ENCODE measurements at regions not wholly inside any gene's neighbourhood (a gene's known extent, or its start where the extent isn't known, plus 50 kb on each side); places are given as distances from the start of the nearest gene placed in this dataset.

DNA sequence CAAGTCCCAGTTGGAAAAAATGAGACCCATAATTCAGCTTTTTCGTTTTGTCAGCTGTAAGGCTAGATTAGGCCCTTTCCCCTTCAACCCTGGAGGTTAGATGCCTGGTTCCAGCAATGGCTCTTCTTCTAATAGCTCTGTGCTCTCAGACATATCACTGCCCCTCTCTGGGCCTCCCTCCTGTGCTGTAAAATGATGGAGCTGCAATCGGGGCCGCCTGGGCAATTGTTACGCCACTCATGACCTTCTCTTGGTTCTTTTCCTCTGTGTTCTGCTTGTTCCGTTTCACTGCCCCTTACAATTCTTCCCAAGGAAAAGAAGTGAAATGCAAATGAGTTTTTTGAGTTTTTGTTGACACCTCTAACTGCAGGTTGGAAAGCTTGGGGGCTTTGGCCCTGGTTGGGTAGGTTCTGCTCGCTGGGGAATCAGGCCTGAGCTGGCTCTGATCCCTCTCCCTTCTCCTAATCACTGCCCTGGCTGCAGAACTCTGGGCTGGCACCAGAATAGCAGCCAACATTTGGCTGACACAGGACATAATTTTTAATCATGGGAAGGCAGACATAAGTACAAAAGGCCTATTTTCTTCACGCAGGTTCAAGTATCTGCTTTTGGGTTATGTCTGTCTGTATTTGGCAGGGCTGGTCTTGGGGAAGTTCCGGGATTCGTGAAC lies 110.9 kb downstream of the FOXD1 start:
- DNase-seq: no peak

DNA sequence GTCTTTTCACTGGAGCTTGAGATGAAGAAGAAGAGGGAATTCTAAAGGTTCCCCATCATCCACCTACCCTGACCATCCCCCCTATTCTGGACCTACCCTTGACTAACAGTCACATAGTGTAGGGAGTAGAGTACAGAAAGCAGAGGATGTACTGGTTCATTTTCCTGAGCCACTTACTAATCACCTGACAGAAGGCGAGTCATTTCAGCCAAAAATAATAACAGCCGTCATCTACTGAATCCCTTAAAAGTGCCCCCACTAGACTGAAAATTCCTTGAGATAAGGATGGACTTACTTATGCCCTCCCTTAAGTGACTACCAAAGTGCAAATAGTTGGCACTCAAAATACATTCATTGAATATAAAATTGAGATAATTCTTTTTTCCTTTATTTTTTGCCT lies 112.2 kb downstream of the FOXD1 start:
- DNase-seq: no peak

DNA sequence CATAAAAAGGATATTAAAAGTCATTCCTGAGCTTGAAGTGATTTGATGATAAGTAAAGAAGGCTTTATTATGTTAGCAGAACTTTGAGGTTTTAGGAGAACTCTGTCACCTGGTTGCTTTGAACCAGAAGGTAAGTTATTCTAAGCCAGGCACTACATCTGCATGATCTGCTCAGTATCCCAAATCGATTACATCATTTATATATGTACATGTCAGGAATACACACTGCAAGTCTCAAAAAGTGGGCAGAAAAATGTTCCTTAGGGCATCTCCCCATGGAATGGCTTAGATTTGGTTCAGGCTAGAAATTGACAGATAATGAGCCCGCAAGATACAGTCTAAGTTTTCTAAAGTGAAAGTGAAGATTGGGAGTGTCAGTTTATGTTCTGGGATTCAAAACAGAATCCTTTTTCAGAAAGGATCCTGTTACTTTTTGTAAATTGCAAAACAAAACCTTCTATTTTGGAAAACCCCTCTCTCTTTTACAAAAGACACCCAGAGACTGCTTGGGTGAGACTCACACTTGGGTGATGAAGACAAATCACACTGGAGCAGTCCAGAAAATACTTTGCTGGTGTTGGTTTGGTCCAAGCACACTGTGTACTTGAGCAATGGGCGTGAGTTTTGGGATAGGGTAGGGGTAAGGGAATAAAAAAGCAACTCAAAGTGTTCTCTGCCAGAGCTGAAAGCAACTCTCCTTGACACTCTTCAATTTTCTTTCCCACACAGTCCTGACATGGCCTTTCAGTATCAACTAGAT lies 114.5 kb downstream of the FOXD1 start:
- DNase-seq: no peak

DNA sequence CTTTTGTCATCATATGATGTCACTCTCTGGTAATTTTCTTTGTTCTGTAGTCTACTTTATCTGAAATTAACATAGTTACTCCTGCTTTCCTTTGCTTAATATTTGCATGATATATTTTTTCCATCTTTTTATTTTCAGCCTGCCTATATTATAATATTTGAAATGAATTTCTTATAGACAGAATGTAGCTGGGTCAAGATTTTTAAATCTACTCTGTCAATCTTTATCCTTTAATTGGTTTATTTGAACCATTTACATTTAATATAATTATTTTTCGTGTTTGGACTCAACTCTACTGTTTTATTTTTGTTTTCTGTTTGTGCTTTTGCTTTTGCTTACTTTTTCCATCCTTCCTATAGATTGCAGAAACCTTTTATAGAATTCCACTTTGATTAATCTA lies 118.0 kb downstream of the FOXD1 start:
- DNase-seq: no peak

DNA sequence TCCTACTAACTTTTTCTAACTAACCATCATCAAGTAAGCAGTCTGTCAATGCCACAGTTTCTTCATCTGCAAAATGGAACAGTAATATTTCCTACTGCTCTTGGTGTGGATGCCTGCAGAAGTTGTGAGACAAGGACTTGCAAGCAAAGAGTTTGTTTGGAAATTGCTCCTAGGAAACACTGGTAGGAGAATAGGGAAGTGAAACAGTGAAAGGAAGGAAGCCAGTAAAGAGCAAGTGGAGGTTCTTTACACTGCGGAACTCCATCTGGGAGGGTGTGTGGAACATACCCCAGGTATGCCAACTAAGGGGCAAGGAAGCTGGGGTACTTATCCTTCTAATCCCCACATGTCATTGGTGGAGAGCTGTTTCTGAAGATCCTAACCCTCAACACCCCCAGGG lies 119.9 kb downstream of the FOXD1 start:
- DNase-seq: no peak

DNA sequence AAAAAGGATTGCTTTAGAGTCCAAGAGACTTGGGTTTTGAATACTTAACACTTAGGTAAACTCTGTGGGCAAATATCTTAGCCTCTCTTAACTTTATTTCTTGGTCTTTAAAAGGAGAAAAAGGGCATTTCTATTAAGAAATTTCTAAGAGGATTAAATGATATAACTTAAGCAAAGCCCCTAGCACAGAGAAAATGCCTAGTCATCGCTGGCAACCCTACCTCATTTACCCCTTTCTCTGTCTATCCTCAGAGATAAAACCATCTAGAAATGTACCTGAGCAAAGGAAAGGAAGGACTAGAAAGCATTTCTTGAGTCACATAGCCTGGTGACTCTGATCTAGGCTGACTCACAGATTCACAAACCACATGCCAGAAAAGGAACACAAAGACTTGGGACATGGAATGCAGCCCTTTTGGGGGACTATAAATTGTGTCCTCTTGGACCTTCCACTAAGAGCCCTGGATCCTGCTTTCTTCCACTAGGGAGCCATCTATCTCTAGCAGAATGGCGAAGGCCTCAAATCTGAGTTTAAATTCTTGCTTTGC lies 120.6 kb downstream of the FOXD1 start:
- DNase-seq: no peak

DNA sequence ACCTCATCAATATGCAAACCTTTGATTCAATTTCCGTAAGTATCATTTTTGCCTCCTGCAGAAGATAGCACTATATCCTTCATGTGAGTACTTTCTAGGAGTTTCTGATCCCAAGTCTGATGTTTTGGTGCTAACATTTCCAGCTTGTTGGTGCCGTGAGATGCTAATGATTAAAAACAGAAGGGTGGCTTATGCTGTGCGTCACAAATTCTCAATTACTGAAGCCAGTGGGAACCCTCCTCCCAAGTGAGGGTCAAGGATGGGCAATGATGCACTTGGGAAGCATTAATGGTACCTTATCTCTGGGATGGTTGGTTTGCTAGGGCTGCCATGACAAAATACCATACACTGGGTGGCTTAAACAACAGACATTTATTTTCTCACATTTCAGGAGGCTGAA lies 123.0 kb downstream of the FOXD1 start:
- no peak for DNase-seq

DNA sequence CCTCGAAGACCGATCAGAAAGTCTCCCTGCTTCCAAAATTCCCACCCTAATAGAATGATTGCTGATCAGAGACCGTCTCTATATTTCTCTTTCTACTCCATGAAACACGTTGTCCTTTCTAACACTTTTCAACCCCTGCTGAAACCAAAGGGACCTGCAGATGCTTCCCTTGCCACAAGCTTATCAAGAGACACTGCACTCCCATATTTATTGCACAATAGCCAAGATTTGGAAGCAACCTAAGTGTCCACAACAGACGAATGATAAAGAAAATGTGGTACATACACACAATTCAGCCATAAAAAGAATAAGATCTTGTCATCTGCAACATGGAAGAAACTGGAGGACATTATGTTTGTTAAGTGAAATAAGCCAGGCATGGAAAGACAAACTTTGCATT lies 125.1 kb downstream of the FOXD1 start:
- DNase-seq: no peak

DNA sequence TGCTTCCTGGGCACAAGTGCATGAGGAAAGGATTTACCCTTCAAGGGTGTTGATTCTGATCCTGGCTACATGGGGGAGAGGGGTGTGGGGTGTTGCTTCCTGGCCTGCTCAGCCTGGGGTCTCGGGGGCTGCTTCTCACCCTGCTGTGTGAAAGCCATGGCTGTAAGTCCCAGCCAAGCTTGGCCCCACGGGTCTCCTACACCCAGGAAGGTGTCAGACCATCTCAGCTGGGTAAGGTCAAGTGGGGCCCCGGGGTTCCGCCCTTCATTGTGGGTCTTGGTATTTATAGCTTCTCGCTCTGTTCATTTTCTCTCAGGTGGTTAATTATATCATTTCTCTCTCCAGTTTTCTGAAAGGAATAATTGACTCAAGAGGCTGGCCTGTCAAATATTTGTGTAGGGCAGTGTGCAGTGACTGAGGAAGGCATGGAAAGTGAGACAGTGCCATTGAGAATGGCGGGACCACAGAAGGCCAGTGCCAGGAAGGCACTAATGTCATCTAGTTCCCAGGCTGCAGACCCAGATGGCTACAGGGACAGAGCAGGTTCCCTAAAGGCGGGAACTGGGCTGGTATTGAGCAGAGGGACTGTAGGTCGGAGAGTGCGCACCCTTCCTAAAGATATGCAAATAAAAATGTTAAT lies 126.0 kb downstream of the FOXD1 start:
- DNase-seq: no peak

DNA sequence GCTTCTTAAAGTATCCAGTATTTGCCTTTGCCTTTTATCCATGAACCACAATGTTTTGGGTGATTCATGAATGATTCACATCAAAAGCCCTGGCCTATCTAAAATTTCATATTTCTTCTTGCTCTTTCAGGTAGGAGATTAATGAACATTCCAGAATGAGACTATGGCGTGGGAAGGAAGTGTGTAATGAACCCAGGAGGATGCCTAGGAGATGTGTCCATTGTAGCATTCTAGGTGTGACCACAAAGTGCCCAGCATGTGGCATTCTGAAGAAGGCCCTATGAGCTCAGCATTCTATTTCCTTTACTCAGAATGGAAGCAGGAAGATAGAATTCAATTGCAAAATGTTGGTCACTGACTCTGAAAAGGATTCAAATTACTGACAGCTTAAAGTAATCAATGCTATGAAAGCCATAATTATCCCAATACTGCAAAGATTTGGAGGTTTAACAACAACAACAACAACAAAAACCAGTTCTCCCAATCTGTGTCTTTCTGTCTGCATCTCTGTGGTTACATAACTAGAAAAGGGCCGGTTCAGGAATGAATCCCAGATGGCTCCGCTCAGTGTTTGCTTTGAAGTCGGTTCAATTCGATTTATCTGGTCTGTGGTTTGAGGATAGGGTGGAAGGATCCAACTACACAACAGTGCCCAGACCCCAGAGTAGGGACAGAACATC lies 126.7 kb downstream of the FOXD1 start:
- no peak for DNase-seq

DNA sequence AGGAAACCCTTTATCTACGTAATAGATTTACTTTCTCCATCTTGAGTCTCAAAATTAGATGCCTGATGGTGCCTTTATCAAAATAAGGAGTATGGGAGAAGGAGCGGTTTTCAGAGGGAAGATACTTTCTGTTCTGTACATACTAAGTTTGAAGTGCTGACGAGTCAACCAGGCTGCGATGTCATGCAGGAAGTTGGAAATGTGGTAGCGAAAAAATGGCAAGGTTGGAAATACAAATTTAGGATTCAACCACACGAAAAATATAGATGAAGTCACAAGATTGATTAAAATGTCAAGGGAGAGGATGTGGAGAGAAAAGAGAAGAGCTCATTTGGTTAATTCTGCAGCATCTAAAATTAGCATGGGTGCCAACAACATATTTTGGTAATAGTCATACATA lies 129.5 kb downstream of the FOXD1 start:
- DNase-seq: no peak

DNA sequence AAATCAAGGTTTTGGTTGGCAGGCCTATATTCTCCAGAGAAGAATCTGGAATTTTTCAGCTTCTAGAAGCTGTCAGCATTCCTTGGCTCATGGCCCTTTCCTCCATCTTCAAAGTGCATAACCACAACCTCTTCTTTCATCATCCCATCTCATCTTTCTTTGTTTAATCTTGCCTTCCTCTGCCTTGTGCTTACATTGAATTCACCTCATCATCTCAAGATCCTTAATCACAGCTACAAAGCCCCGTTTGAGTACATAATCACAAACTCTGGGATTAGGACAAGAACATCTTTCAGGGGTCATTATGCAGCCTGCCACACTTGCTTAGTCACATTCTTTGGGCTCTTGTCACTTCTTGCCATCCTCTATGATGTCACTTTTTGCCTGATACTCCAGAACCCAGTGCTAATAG lies 130.3 kb downstream of the FOXD1 start:
- DNase-seq: no peak

DNA sequence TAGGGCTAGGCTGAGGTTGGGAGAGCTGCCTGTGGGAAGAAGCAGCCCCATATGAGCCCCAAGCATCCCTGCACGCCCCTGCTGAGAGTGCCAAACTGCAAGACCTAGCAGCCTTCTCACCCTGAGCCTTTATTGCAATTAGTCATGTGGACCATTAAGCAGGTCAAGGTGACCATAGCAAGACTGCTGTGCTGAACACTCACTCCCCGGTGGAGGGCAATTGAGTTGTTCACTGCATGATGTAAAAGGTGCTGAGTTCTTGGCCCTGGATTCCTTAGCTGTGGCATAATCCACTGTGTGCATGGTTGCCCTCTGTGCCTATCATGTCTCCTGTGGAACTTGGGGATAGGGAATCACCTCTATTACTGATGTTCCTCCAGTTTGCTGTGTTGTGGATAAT lies 131.1 kb downstream of the FOXD1 start:
- no peak for DNase-seq

DNA sequence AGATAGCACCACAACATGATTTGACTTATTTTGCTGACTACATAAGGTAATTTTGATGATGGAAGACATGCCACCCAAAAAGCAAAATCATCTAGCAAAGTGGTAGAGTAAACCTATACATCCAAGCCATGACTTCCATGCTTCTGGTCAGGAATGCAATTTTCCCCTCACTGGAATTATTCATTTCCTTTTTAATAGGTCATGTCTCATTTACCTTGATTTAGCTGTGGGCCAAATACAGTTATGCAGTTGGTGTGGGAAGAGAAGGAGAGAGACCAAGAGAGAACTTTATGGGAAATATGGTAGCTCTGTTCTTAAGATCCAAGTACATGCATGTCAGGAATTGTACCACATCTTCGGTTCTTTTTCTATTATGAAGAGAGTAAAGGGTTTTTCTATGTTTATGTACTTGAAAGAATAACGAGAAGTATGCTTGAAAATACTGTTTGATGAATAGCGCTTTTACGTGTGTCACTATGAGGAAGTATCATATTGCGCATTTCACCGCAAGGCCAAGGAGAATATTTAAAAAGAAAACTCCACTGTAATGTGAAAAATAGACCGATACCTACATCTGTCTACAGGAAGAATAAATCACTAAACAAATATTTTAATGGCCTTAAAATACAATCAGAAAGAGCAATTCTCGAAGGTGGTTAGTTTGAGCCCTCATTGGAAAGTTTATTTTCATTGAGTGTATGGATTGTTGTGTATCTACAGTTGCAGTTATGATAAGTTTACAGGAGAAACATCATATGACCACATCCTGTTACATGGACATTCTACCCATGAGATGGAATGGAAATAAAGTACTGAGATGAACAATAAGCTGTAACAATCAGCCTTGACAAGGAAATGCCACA lies 134.0 kb downstream of the FOXD1 start:
- no peak for DNase-seq

DNA sequence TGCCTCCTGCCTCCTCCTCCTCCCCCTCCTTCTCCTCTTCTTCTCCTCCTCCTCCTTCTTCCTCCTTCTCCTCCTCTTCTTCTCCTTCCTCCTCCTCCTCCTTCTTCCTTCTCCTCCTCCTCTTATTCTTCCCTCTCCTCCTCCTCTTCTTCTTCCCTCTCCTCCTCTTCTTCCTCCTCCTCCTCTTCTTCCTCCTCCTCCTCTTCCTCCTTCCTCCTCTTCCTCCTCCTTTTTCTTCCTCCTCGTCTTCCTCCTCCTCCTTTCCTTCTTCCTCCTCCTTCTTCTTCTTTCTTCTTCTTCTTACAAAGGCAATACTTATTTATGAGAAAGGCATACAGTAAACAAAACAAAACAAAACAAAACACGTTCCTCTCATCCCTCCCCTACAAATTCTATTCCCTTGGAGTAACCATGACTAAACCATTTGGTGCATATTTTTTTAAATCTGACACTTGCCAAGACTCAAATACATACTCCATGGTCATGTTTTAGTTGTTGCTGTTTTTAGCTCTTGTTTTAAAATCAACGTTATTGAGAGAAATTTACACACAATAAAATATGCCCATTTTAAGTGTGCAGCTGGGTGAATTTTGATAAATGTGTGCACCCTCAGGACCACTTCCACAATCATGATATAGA lies 135.6 kb downstream of the FOXD1 start:
- DNase-seq: no peak

DNA sequence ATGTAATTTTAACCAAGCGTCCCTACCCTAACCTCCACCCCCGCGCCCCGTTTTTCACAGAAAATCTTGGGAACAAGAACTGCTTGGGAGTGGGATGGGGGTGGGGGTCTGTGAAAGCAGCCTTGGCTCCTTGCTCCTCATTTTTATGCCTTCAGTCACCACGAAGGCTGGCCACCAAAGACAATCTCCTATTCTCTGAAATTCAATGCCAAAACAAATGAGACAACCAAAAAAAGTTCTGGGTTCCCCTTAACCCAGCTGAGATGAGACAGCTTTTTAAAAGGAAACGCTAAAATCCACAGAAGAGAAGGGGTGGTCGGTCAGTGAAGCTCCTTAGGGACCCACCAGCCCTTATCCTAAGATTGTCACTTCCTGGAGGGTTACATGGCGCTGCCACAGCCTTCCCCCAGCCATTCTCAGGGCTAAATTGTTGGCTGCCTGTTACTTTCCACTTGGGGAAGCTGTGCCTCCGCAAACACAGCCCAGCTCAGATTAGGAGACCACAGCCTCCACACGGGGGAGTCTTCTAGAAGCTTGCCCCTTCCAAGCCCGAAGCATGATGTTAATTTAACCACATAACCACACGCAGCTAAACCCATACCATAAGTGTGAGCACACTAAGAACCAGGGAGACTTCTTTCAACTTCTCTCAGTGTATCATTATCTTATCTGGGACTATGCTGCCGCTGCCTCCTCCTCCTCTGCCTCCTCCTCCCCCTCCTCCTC lies 136.3 kb downstream of the FOXD1 start:
- peak; percentile 21 for DNase-seq

DNA sequence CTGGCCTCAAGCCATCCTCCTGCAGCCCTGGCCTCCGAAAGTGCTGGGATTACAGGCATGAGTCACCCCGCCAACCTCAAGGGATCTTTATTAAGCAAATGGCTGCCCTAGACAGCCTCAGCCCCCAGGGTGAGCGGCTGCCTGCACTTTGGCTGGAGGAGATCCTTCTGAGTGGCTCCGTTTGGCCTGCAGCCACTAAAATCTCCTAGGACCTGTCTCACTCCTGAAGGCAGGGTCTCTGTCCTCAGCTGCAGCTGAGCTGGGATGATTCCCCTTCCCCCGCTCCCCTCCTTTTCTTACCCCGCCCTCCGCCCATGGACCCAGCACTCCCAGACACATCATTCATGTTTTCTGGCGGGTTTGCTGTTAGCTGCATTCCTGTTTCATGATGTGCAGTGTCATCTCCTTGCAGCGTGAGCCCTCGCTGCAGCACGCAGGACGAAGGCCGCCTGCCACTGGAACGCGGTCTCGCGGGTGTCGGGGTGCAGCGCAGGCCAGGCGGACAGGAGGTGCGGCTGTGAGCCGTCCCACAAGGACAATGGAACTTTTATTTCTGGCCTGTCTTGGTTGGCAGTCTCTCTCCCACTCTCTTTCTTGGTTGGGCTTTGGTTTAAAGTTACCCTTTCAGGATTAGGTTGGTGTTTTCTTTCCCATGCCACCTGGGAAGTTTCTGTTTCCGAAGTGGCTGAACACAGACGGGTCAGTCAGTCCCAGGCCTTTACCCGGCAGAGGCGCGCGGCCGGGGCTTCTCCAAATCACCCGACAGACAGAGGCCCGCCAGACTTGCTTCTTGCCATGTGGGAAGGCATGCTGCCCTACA lies 137.1 kb downstream of the FOXD1 start:
- no peak for DNase-seq

DNA sequence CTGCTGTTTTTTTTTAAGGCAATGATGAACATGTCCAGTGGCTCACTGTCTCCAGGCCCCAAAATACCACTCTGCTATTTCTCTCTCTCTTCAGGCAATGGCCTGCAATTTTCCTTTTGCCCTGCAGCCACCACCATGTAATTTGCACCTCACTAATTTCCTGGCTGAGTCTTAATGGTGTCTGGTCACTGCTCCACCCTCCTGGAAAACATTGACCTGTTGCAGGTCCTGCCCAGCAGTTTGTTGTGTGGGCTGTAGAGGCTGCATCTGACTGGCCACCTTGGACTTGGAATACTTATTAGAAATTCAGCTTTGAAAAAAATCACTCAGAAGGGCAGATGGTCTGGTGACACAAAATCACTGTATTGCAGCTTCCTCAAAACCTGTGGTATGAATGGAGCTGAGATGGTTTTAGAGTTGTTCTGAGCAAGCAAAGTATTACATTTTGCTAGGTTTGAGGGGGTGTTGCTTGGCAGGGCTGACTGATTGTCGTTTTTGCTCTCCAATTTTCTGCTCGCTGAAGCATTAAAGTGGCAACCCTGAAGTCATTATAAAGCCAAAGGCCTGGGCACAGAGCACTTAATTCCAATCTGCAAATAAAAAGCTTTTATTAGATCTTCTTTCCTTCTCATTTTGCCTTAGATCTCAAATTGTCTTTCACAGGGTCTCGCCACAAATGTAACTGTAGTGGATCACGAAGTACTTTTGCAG lies 134.8 kb downstream of the TMEM174 start:
- DNase-seq: no peak

DNA sequence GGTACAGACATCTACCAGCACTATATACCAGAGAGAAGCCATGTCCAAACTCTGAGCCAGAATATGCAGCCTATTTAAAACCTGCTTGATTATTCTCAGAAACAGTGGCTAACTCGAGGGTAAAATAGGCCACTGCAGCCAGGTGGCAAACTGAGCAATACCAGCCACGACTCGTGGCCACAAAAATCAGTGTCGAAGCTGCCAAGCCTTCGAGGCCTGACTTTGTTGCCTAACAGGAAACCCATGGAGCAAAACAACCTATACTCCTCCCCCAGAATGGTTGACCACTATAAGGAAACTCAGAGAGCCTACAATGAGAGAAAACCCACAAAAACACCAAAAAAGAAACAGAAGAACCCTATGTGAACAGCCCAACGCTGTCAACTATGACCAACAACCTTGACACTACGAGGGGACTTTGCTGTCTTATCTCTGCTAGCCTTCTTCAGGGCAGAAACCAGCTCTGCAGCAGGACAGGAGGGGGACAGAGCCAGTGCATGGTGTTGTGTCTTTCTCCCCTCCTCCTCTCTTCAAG lies 133.8 kb downstream of the TMEM174 start:
- no peak for DNase-seq

Data from CD4-positive, alpha-beta T cell treated with Interleukin-17A for 1 hour (primary cell).